Heart right ventricle (tissue), 16 donors: ENCODE measurements at regions not wholly inside any gene's neighbourhood (a gene's known extent, or its start where the extent isn't known, plus 50 kb on each side); places are given as distances from the start of the nearest gene placed in this dataset.

Source experiments
- ATAC-seq, 8 donors: fragments of 200-7000 bp; cut with Tn5 transposase; one replicate each; pipeline ENCODE4 v1.9.1; 2020; ENCODE audit warnings: mild to moderate bottlenecking in 8 of 8, moderate library complexity in 8 of 8, moderate number of reproducible peaks in 1 of 8
- DNase-seq, 2 donors: peaks; one replicate each; pipeline ENCODE4 v3.0.0-alpha.2; 2020
- H3K27ac ChIP-seq, 10 donors: fragments of 200-600 bp; sonication (generic) in 2 of 10; one replicate each; pipeline versions ENCODE4 v1.5.0 to v1.8.0; 2020 to 2022; ENCODE audit warnings: mild to moderate bottlenecking in 3 of 10
- H3K27me3 ChIP-seq, 7 donors: fragments of 200-600 bp; one replicate each; pipeline ENCODE4 v1.8.0; 2021 to 2022; ENCODE audit warnings: mild to moderate bottlenecking in 2 of 7
- H3K36me3 ChIP-seq, 9 donors: fragments of 200-600 bp; sonication (generic) in 1 of 9; one replicate each; pipeline versions ENCODE4 v1.5.0 to v1.8.0; 2020 to 2022; ENCODE audit warnings: mild to moderate bottlenecking in 2 of 9
- H3K4me1 ChIP-seq, 9 donors: fragments of 200-600 bp; sonication (generic) in 1 of 9; one replicate each; pipeline versions ENCODE4 v1.5.0 to v1.8.0; 2020 to 2022; ENCODE audit warnings: mild to moderate bottlenecking in 4 of 9
- H3K4me3 ChIP-seq, 10 donors: fragments of 200-600 bp; sonication (generic) in 2 of 10; one replicate each; pipeline versions ENCODE4 v1.5.0 to v1.8.0; 2020 to 2022; ENCODE audit warnings: mild to moderate bottlenecking in 7 of 10, moderate library complexity in 2 of 10
- H3K9me3 ChIP-seq, 11 donors: fragments of 200-600 bp in 10 of 11; sonication (generic) in 2 of 11; one replicate each; pipeline versions ENCODE4 v1.5.0 to v1.8.0; 2013 to 2022; ENCODE audit warnings: mild to moderate bottlenecking in 2 of 11, control low read depth in 1 of 11, moderate library complexity in 1 of 11
- WGBS, 2 donors: extraction: QIAGEN DNeasy Blood & Tissue Kit; methylation state at CpG; one replicate each; pipeline ENCODE4 v1.1.7; 2013; ENCODE audit warnings: inconsistent platforms in 1 of 2; 5-methylcytosine and 5-hydroxymethylcytosine counted together
- intact Hi-C, 10 donors: fragments of 100-400 bp; cut with DNase I; formaldehyde crosslinking; loops; one replicate each; pipeline versions ENCODE4 v1.11.1 to v1.14.2; 2022
- TF ChIP-seq, protein P1 (sequence below), 9 donors: fragments of 200-600 bp; sonication (generic) in 2 of 9; IDR thresholded peaks; one replicate each; pipeline versions ENCODE4 v1.5.0 to v1.8.0; 2021 to 2022; ENCODE audit warnings: antibody characterized with exemption in 9 of 9, mild to moderate bottlenecking in 5 of 9, moderate library complexity in 1 of 9
- donor health status: Arrhythmogenic right ventricular cardiomyopathy.
- donor health status: ischemic (EF 13 %, LVEDD 7.1; RV severe dilation, severe dysfunction).
- donor health status: healthy with polysubstance abuse.
- donor health status: DM: no; HTN: yes; CAD: no.
- donor health status: DM: no; HTN: no; CAD: no.
- donor health status: ischemic (EF 25% LVEDD 6.9; RV normal size, moderate dysfunction).
- donor health status: ischemic (EF 25% LVEDD 5.7; RV mildly dilated, moderate dysfunction).
- donor health status: healthy.
- donor health status: DM: yes; HTN: yes; CAD: no.
- donor health status: Ischemic cardiomyopathy.
- donor health status: ischemic (EF 35%, LVEDD 5.7; RV mildly dilated, moderate dysfunction).
- donor health status: nonischemic (EF 11% LVEDD 7.7; RV severe dilation, severe dysfunction).
- donor health status: DM: yes; HTN: yes; CAD: no.
- donor health status: PGD.
- donor health status: ischemic (EF 29% LVEDD 5.4; RV normal size, mild dysfunction).
- donor health status: nonischemic (EF 23%, LVEDD 6.1; RV moderate dilation, normal function).

DNA sequence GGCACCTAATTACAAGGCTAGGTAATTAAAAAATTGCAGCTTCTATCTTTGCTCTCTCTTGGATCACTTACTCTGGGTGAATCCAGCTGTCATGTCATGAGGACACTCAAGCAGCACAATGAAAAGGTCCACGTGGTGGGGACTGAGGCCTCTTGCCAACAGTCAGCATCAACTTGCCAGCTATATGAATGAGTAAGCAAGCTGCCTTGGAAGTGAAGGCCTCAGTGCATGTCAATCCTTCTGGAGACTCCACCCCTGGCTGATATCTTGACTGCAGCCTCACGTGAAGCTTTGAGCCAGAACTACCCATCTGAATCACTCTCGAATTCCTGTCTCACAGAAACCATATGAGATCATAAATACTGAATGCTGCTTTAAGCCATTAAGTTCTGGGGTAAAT, 140.5 kb downstream of the SNX18 start:
- Histone ChIP-seq H3K27me3 (no peaks in the 10 kb centered on the region), H3K27ac (no peak overlapping the region), H3K36me3 (no peaks in the 10 kb centered on the region), H3K4me3 (no peak overlapping the region), H3K4me1 (peaks cover 0 to 34% (median 12%) of the 10 kb centered on the region in 9 donors), H3K9me3 (no peaks in the 10 kb centered on the region)
- ATAC-seq (peak in 4 of 8 donors; percentile 22 to 71 (median 51)), DNase-seq (peak; percentile 25 to 31)
- TF ChIP-seq, protein P1, sequence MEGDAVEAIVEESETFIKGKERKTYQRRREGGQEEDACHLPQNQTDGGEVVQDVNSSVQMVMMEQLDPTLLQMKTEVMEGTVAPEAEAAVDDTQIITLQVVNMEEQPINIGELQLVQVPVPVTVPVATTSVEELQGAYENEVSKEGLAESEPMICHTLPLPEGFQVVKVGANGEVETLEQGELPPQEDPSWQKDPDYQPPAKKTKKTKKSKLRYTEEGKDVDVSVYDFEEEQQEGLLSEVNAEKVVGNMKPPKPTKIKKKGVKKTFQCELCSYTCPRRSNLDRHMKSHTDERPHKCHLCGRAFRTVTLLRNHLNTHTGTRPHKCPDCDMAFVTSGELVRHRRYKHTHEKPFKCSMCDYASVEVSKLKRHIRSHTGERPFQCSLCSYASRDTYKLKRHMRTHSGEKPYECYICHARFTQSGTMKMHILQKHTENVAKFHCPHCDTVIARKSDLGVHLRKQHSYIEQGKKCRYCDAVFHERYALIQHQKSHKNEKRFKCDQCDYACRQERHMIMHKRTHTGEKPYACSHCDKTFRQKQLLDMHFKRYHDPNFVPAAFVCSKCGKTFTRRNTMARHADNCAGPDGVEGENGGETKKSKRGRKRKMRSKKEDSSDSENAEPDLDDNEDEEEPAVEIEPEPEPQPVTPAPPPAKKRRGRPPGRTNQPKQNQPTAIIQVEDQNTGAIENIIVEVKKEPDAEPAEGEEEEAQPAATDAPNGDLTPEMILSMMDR (IDR thresholded peaks at IDR 0.05): no peak
- intact Hi-C loops: loop anchor here in 4 of 10 donors (5.0 to 10.0 kb wide), 4 partner anchors 64 to 187 kb away; no protein-coding TSS in a partner anchor
- 49 to 69% methylated on average over 3 of the region's 3 CpGs for WGBS, 2 donors

GRCh38 chr5:54656261-54656728, 138.7 kb downstream of the SNX18 start:
- 23% methylated on average over 2 of the region's 2 CpGs for WGBS, 2 donors
- Histone ChIP-seq H3K4me1 (peaks cover 0 to 36% (median 12%) of the 10 kb centered on the region in 9 donors), H3K36me3 (no peaks in the 10 kb centered on the region), H3K27me3 (no peaks in the 10 kb centered on the region), H3K27ac (peak overlapping the region in 8 of 10 donors; percentile 8 to 71 (median 56)), H3K4me3 (no peak overlapping the region), H3K9me3 (no peaks in the 10 kb centered on the region)
- intact Hi-C loops: loop anchor here in 4 of 10 donors (5.0 to 10.0 kb wide), 4 partner anchors 66 to 189 kb away; no protein-coding TSS in a partner anchor
- peak; percentile 64 to 87 (median 80) for ATAC-seq
- TF ChIP-seq, protein P1 (IDR thresholded peaks at IDR 0.05): no peak
- peak in 1 of 2 donors; percentile 52 for DNase-seq

- ATAC-seq (no peak), DNase-seq (no peak)
- no peaks in the 10 kb centered on the region for H3K36me3 ChIP-seq
- peaks cover 0 to 41% (median 14%) of the 10 kb centered on the region in 9 donors for H3K4me1 ChIP-seq
- intact Hi-C loops: loop anchor here in 4 of 10 donors (5.0 to 10.0 kb wide), 4 partner anchors 67 to 189 kb away; no protein-coding TSS in a partner anchor
- TF ChIP-seq, protein P1 (IDR thresholded peaks at IDR 0.05): no peak
- H3K4me3 ChIP-seq: no peak overlapping the region
- WGBS, 2 donors: 87 to 91% methylated on average over 2 of the region's 2 CpGs
- H3K27ac ChIP-seq: peak overlapping the region in 8 of 10 donors; percentile 8 to 71 (median 56)
- no peaks in the 10 kb centered on the region for H3K27me3 ChIP-seq
- H3K9me3 ChIP-seq: no peaks in the 10 kb centered on the region
Measured at GRCh38 chr5:54655761-54656160, 138.2 kb downstream of the SNX18 start.

- Histone ChIP-seq H3K9me3 (no peaks in the 10 kb centered on the region), H3K4me3 (no peak overlapping the region), H3K4me1 (peaks cover 0 to 41% (median 14%) of the 10 kb centered on the region in 9 donors), H3K36me3 (no peaks in the 10 kb centered on the region), H3K27me3 (no peaks in the 10 kb centered on the region), H3K27ac (peak overlapping the region in 3 of 10 donors; percentile 14 to 58 (median 15))
- TF ChIP-seq, protein P1 (IDR thresholded peaks at IDR 0.05): no peak
- intact Hi-C loops: loop anchor here in 4 of 10 donors (5.0 to 10.0 kb wide), 4 partner anchors 67 to 190 kb away; no protein-coding TSS in a partner anchor
- 81% methylated on average over 1 of the region's 1 CpG for WGBS, 2 donors
- no peak for ATAC-seq
- no peak for DNase-seq
Measured at GRCh38 chr5:54655266-54655665, 137.7 kb downstream of the SNX18 start.
